VCaP (cell line): ENCODE measurements at regions not wholly inside any gene's neighbourhood (a gene's known extent, or its start where the extent isn't known, plus 50 kb on each side); places are given as distances from the start of the nearest gene placed in this dataset.
"Not testable (repeated sequence)": the region's sequence is repeated elsewhere in the genome, so short reads cannot be mapped to it uniquely, and the experiment has no call there.

Experiments
- H3K27ac ChIP-seq: fragments of 450-650 bp; 2 replicates; pipeline ENCODE4 v1.5.1; 2017
- TF ChIP-seq, protein P1 (sequence below): fragments of 450-650 bp; conservative IDR thresholded peaks from 2 replicates; pipeline ENCODE4 v1.5.1; 2017; ENCODE audit warnings: mild to moderate bottlenecking, moderate library complexity

DNA sequence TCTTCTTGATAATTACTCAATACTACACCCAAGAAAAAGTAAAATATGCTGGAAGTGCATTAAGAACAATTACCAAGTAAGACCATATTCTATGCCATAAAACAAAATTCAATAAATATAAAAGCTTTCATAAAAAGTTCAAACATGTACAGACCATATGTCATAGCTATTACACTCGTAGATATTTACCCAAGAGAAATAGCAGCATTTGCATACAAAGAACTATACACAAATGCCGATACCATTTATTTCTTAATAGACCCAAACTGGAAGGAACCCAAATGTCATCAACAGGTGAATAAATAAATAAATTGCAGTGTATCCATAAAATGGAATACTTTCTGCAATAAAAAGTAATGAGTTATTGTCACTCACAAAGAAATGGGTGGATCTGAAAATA, 78.3 kb upstream of the SLC16A7 start:
- TF ChIP-seq, protein P1, sequence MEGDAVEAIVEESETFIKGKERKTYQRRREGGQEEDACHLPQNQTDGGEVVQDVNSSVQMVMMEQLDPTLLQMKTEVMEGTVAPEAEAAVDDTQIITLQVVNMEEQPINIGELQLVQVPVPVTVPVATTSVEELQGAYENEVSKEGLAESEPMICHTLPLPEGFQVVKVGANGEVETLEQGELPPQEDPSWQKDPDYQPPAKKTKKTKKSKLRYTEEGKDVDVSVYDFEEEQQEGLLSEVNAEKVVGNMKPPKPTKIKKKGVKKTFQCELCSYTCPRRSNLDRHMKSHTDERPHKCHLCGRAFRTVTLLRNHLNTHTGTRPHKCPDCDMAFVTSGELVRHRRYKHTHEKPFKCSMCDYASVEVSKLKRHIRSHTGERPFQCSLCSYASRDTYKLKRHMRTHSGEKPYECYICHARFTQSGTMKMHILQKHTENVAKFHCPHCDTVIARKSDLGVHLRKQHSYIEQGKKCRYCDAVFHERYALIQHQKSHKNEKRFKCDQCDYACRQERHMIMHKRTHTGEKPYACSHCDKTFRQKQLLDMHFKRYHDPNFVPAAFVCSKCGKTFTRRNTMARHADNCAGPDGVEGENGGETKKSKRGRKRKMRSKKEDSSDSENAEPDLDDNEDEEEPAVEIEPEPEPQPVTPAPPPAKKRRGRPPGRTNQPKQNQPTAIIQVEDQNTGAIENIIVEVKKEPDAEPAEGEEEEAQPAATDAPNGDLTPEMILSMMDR: no peak

GRCh38 chr12:59500915-59501314, 94.9 kb upstream of the SLC16A7 start:
- TF ChIP-seq, protein P1: no peak
- no peak overlapping the region for H3K27ac ChIP-seq

More for the DNA sequence above, 78.3 kb upstream of the SLC16A7 start:
- H3K27ac ChIP-seq: no peak overlapping the region

DNA sequence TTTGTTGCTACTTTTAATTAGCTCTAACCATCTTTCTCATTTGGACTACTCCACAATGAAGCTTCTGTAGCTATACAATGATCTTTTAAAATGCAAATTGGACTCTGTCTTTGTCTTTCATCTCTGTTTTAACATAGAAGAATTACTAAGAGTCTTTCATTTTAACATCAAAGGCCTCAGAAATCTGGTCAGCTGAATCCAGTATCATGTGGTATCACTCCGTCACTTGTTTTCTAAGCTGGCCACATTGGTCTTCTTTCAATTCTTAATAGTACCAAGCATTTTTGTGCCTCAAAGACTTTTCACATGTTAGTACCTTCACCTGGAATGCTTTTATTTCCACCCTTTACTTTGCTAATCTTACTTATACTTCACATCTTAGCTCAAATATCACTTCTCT, 95.5 kb upstream of the SLC16A7 start:
- TF ChIP-seq, protein P1: no peak
- H3K27ac ChIP-seq: no peak overlapping the region

DNA sequence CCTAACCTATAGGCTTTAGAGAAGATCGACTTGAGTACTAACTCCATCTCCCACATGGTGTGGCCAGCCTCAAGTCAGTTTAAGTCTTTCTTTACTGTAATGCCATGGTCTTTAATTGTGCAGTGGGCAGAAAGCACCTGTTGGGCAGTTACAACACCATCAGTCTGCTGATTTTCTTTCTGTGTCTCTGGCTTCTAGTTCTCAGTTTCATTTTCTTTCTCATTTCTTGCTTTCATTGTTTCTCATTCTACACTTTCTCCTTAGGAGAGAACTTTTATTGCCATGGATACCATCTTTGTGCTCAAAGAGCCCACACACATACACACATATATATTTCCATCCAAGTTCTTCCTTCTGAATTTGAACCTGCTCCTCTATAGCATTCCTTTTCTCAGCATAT, 96.1 kb upstream of the SLC16A7 start:
- TF ChIP-seq, protein P1: no peak
- no peak overlapping the region for H3K27ac ChIP-seq

DNA sequence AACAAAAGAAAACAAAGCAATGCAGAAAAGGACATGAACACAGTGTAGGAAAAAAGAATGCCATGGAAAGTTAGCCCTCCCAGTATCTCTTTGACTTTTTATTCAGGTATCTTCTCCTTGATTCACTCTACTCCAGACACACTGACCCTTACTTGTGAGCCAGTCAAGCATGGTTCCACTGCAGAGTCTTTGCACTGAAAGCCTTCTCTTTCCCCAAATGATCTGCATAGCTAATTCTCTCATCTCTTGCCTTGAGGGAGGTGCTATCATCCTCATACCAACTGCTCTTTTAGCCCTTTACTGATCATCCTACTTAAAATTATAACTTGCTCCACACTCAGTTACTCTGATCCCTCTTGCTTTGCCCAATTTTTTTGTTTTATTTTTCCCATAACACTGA, 101.2 kb upstream of the SLC16A7 start:
- TF ChIP-seq, protein P1: no peak
- no peak overlapping the region for H3K27ac ChIP-seq

DNA sequence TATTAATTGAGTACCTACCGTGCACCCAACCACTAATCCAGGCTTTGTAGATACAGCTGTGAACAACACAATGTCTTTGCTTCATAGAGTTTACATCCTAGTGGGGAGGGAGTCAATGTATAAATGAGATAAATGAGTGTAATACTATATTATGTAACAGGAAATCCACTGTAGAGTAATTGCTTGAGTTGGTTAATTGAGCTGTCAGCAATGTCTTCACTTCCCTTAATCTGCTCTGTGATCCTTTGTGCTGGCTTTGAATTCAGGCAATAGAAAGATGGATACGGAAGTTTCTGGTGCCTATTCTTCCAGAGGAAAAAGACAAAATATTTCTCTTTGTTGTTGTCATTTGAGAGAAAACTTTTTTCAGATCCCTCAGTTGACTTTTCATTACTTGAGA, 104.0 kb upstream of the SLC16A7 start:
- TF ChIP-seq, protein P1: no peak
- H3K27ac ChIP-seq: no peak overlapping the region

- no peak overlapping the region for H3K27ac ChIP-seq
- TF ChIP-seq, protein P1: no peak
These were observed 109.0 kb upstream of the SLC16A7 start for GRCh38 chr12:59486827-59487226.

- no peak overlapping the region for H3K27ac ChIP-seq
- TF ChIP-seq, protein P1: no peak
These were observed 111.3 kb upstream of the SLC16A7 start for GRCh38 chr12:59484575-59484974.

DNA sequence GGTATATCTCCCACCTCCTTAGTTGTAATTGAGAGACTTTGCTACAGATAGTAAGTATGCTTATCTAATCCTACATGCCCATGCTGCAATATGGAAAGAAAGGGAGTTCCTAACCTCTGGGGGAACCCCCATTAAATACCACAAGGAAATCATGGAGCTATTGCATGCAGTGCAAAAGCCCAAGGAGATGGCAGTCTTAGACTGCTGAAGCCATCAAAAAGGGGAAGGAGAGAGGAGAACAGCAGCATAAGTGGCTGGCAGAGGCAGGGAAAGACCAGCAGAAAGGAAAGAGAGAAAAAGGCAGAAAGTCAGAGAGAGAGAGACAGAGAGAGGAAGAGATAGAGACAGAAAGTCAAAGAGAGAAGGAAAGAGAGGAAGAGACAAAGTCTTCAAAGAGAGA, 121.6 kb upstream of the SLC16A7 start:
- not testable (repeated sequence) for H3K27ac ChIP-seq
